ENCODE measurements at regions not wholly inside any gene's neighbourhood (a gene's known extent, or its start where the extent isn't known, plus 50 kb on each side); places are given as distances from the start of the nearest gene placed in this dataset.

- TF ChIP-seq CTCF (IDR thresholded peaks at IDR 0.05; ENCODE audit: borderline replicate concordance, extremely low read depth, low read length, poor library complexity, severe bottlenecking) (no peak), EZH2 (IDR thresholded peaks at IDR 0.05; ENCODE audit: borderline replicate concordance, low read depth, low read length, severe bottlenecking) (no peak)
These were observed 238.0 kb upstream of the DOK6 start for GRCh38 chr18:69162649-69163048.
